Natural killer cell (primary cell): ENCODE measurements at regions not wholly inside any gene's neighbourhood (a gene's known extent, or its start where the extent isn't known, plus 50 kb on each side); places are given as distances from the start of the nearest gene placed in this dataset.
"Not testable (repeated sequence)": the region's sequence is repeated elsewhere in the genome, so short reads cannot be mapped to it uniquely, and the experiment has no call there.

ENCODE experiments used
- ATAC-seq, 3 donors: fragments of 150-1000 bp in 2 of 3; fragments of 200-7000 bp in 1 of 3; cut with Tn5 transposase; 1 replicate in 1 of 3; 2 replicates in 2 of 3; pipeline ENCODE4 v1.10.0; 2021; ENCODE audit warnings: mild to moderate bottlenecking in 2 of 3, moderate library complexity in 2 of 3
- DNase-seq, 2 donors: peaks; one replicate each; pipeline versions ENCODE4 v3.0.0 to v3.0.0-alpha.2; 2013 to 2021; ENCODE audit warnings: mixed read lengths in 1 of 2
- H3K27ac ChIP-seq: one replicate; pipeline ENCODE4 v1.5.1; 2013; ENCODE audit warnings: mild to moderate bottlenecking, low read length
- H3K27me3 ChIP-seq: one replicate; pipeline ENCODE4 v1.6.1; 2013; ENCODE audit warnings: low read length; ENCODE audit not compliant: control insufficient read depth, insufficient read depth
- H3K36me3 ChIP-seq: one replicate; pipeline ENCODE4 v1.6.1; 2013; ENCODE audit warnings: low read length; ENCODE audit not compliant: control insufficient read depth, insufficient read depth
- H3K4me1 ChIP-seq: one replicate; pipeline ENCODE4 v1.6.1; 2013; ENCODE audit warnings: low read length; ENCODE audit not compliant: control insufficient read depth, insufficient read depth
- H3K4me3 ChIP-seq: one replicate; pipeline ENCODE4 v1.5.1; 2013; ENCODE audit warnings: low read length
- H3K9me3 ChIP-seq: one replicate; pipeline ENCODE4 v1.6.1; 2013; ENCODE audit warnings: low read length; ENCODE audit not compliant: control insufficient read depth, insufficient read depth
- H3K27ac Mint-ChIP-seq, 2 donors: one replicate each; pipeline ENCODE4 v1.8.0; 2022; ENCODE audit warnings: mild to moderate bottlenecking in 2 of 2, mixed read lengths in 2 of 2, moderate library complexity in 1 of 2
- H3K27me3 Mint-ChIP-seq, 2 donors: one replicate each; pipeline ENCODE4 v1.8.0; 2022; ENCODE audit warnings: low read depth in 2 of 2, mixed read lengths in 2 of 2
- H3K36me3 Mint-ChIP-seq: one replicate; pipeline ENCODE4 v1.8.0; 2022; ENCODE audit warnings: mixed read lengths
- H3K4me1 Mint-ChIP-seq, 2 donors: one replicate each; pipeline ENCODE4 v1.8.0; 2022; ENCODE audit warnings: mixed read lengths in 2 of 2
- H3K4me3 Mint-ChIP-seq: one replicate; pipeline ENCODE4 v1.8.0; 2022; ENCODE audit warnings: mild to moderate bottlenecking, moderate library complexity, mixed read lengths
- H3K9me3 Mint-ChIP-seq, 2 donors: one replicate each; pipeline ENCODE4 v1.8.0; 2022; ENCODE audit warnings: mixed read lengths in 2 of 2
- WGBS: methylation state at CpG from one replicate; pipeline ENCODE4 v1.1.7; 2013; ENCODE audit warnings: missing lambda C conversion rate; ENCODE audit not compliant: insufficient coverage; 5-methylcytosine and 5-hydroxymethylcytosine counted together
- intact Hi-C: fragments of 100-400 bp; cut with micrococcal nuclease; formaldehyde crosslinking; loops from one replicate; pipeline ENCODE4 v1.14.2; 2022
- TF ChIP-seq, protein P1 (sequence below): fragments of 200-600 bp; IDR thresholded peaks from one replicate; pipeline ENCODE4 v1.8.0; 2022; ENCODE audit warnings: antibody characterized with exemption

DNA sequence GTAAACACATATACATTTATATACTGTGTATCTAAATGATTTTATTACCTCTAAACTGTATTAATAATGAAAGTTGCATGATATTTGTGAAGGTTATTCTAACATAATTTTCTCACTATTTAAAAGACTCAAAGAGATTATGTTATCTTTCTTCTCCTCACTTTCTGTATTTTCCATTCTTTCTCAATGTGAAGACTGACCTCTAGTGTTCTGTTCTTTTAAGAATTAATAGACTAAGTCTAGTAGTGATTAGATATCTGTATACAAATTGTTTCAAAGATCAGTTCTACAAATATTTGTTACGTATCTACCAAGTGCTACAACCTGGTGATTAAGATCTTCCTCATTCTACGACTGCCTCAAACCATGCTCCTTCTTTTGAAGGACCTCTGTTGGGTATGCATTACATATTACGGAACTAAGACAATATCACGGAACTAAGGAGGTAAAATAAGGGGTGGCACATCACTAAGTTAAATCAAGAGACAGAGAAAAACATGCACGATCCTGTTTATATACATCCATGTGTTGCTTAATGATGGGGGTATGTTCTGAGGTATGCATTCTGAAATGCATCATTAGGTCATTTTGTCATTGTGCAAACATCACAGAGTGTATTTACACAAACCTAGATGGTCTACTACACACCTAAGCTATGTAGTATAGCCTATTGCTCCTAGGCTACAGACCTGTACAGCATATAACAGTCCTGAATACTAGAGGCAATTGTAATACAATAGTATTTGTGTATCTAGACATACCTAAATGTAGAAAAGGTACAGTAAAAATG lies 161.5 kb upstream of the KBTBD8 start:
- Histone ChIP-seq H3K36me3 (no peaks in the 10 kb centered on the region), H3K4me1 (no peaks in the 10 kb centered on the region), H3K27me3 (no peaks in the 10 kb centered on the region), H3K27ac (no peak overlapping the region), H3K9me3 (no peaks in the 10 kb centered on the region), H3K4me3 (no peak overlapping the region)
- TF ChIP-seq, protein P1, sequence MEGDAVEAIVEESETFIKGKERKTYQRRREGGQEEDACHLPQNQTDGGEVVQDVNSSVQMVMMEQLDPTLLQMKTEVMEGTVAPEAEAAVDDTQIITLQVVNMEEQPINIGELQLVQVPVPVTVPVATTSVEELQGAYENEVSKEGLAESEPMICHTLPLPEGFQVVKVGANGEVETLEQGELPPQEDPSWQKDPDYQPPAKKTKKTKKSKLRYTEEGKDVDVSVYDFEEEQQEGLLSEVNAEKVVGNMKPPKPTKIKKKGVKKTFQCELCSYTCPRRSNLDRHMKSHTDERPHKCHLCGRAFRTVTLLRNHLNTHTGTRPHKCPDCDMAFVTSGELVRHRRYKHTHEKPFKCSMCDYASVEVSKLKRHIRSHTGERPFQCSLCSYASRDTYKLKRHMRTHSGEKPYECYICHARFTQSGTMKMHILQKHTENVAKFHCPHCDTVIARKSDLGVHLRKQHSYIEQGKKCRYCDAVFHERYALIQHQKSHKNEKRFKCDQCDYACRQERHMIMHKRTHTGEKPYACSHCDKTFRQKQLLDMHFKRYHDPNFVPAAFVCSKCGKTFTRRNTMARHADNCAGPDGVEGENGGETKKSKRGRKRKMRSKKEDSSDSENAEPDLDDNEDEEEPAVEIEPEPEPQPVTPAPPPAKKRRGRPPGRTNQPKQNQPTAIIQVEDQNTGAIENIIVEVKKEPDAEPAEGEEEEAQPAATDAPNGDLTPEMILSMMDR = no peak
- intact Hi-C loops = no loop called here
- Mint-ChIP-seq H3K4me3 (no peak overlapping the region), H3K27me3 (peaks cover 9 to 24% of the 10 kb centered on the region in 2 donors), H3K27ac (no peak overlapping the region), H3K36me3 (no peaks in the 10 kb centered on the region), H3K4me1 (no peaks in the 10 kb centered on the region), H3K9me3 (no peaks in the 10 kb centered on the region)
- no peak for ATAC-seq
- 98% methylated on average over 4 of the region's 5 CpGs for WGBS
- DNase-seq = no peak

DNA sequence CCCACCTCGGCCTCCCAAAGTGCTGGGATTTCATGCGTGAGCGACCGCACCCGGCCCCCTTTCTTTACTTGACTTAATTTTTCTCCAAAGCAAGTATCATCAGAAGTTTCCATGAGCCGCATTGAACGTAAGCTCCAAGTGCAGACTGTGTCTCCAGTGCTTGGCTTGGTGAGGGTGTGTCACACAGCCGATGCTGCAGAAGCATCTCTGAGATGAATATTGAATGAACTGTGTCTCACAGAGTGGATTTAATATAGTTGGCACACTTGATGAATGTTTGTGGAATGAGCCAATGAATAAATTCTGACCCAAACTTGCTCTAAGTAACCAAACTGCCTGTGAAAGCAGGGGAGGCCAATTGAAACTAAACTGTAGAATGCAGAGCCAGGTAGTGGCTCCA lies 159.4 kb upstream of the KBTBD8 start:
- no peaks in the 10 kb centered on the region for H3K9me3 ChIP-seq
- no peak overlapping the region for H3K4me3 Mint-ChIP-seq
- H3K9me3 Mint-ChIP-seq = no peaks in the 10 kb centered on the region
- no peaks in the 10 kb centered on the region for H3K27me3 ChIP-seq
- TF ChIP-seq, protein P1 = no peak
- H3K4me1 Mint-ChIP-seq = no peaks in the 10 kb centered on the region
- H3K4me1 ChIP-seq = no peaks in the 10 kb centered on the region
- ATAC-seq (no peak), DNase-seq (no peak)
- no peak overlapping the region for H3K27ac Mint-ChIP-seq
- H3K36me3 ChIP-seq = no peaks in the 10 kb centered on the region
- intact Hi-C loops = no loop called here
- H3K27ac ChIP-seq = no peak overlapping the region
- H3K27me3 Mint-ChIP-seq = peaks cover 4 to 9% of the 10 kb centered on the region in 2 donors
- 95% methylated on average over 8 of the region's 8 CpGs for WGBS
- H3K36me3 Mint-ChIP-seq = no peaks in the 10 kb centered on the region
- H3K4me3 ChIP-seq = no peak overlapping the region

DNA sequence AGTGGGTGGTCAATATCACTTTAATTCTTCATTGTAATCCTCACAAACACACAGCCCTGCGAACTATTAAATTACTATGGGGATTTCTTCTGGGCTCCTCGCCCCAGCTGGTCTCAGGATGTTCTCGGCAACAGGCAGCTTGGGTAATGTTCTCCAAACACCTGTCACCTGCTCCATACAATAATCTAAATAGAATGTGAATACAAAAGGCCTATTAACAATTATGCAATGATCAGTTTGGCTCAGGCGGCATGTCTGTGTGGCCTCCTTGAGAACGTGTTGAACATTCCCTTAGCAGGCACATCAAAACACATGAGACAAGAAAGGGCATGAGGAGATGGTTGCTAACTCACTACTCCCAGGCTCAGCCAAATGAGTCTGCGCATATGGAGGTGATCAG lies 158.6 kb upstream of the KBTBD8 start:
- intact Hi-C loops = no loop called here

DNA sequence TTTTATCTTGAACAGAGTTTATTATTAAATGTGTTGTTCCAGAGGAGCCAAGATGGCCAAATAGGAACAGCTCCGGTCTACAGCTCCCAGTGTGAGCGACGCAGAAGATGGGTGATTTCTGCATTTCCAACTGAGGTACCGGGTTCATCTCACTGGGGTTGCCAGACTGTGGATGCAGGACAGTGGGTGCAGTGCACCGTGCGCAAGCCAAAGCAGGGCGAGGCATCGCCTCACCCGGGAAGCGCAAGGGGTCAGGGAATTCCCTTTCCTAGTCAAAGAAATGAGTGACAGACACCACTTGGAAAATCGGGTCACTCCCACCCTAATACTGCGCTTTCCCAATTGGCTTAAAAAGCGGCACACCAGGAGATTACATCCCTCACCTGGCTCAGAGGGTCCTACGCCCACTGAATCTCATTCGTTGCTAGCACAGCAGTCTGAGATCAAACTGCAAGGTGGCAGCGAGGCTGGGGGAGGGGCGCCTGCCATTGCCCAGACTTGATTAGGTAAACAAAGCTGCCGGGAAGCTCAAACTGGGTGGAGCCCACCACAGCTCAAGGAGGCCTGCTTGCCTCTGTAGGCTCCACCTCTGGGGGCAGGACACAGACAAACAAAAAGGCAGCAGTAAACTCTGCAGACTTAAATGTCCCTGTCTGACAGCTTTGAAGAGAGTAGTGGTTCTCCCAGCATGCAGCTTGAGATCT lies 155.2 kb upstream of the KBTBD8 start:
- DNase-seq, H3K4me1 Mint-ChIP-seq: not testable (repeated sequence)

More for the DNA sequence above, 158.6 kb upstream of the KBTBD8 start:
- H3K9me3 ChIP-seq = no peaks in the 10 kb centered on the region
- no peaks in the 10 kb centered on the region for H3K36me3 Mint-ChIP-seq
- no peaks in the 10 kb centered on the region for H3K36me3 ChIP-seq
- ATAC-seq (no peak), DNase-seq (no peak)
- no peak overlapping the region for H3K4me3 Mint-ChIP-seq
- TF ChIP-seq, protein P1 = no peak
- no peaks in the 10 kb centered on the region for H3K4me1 ChIP-seq
- H3K27ac ChIP-seq = no peak overlapping the region
- H3K4me1 Mint-ChIP-seq = no peaks in the 10 kb centered on the region
- H3K27me3 Mint-ChIP-seq = peaks cover 2 to 9% of the 10 kb centered on the region in 2 donors
- WGBS = 90% methylated on average over 6 of the region's 6 CpGs
- peaks cover 0 to 2% of the 10 kb centered on the region in 2 donors for H3K9me3 Mint-ChIP-seq
- H3K4me3 ChIP-seq = no peak overlapping the region
- no peaks in the 10 kb centered on the region for H3K27me3 ChIP-seq
- no peak overlapping the region for H3K27ac Mint-ChIP-seq

More for the DNA sequence above, 155.2 kb upstream of the KBTBD8 start:
- H3K27ac Mint-ChIP-seq, H3K4me1 ChIP-seq, H3K9me3 Mint-ChIP-seq, H3K27me3 Mint-ChIP-seq, H3K36me3 ChIP-seq, H3K9me3 ChIP-seq, ATAC-seq, intact Hi-C loops, H3K27me3 ChIP-seq, H3K4me3 ChIP-seq, H3K4me3 Mint-ChIP-seq, H3K36me3 Mint-ChIP-seq, H3K27ac ChIP-seq: not testable (repeated sequence)
- WGBS = 90% methylated on average over 18 of the region's 18 CpGs
